Fibroblast of the aortic adventitia (primary cell): ENCODE measurements at regions not wholly inside any gene's neighbourhood (a gene's known extent, or its start where the extent isn't known, plus 50 kb on each side); places are given as distances from the start of the nearest gene placed in this dataset.

ENCODE experiments used
- DNase-seq: peaks from one replicate; pipeline ENCODE4 v3.0.0-alpha.2; 2010; ENCODE audit warnings: low read depth
- H3K4me3 ChIP-seq: 2 replicates; pipeline ENCODE4 v1.5.1; 2011; ENCODE audit warnings: low read depth, mild to moderate bottlenecking, control low read depth, low read length, moderate library complexity
- CTCF ChIP-seq: IDR thresholded peaks from 2 replicates; pipeline ENCODE4 v1.5.1; 2011; ENCODE audit warnings: mild to moderate bottlenecking, low read length, control low read depth, inconsistent platforms; ENCODE audit not compliant: insufficient read depth

GRCh38 chr6:150314230-150315188 lies 54.3 kb upstream of the IYD start:
- TF ChIP-seq CTCF = no peak
- DNase-seq = no peak
- H3K4me3 ChIP-seq = no peak overlapping the region

GRCh38 chr6:150315626-150316025 lies 53.2 kb upstream of the IYD start:
- TF ChIP-seq CTCF = no peak
- no peak for DNase-seq
- H3K4me3 ChIP-seq = no peak overlapping the region

GRCh38 chr6:150316936-150317335 lies 51.9 kb upstream of the IYD start:
- DNase-seq = no peak
- no peak overlapping the region for H3K4me3 ChIP-seq
- no peak for TF ChIP-seq CTCF
